ENCODE measurements at regions not wholly inside any gene's neighbourhood (a gene's known extent, or its start where the extent isn't known, plus 50 kb on each side); places are given as distances from the start of the nearest gene placed in this dataset.

- H3K9me3 Mint-ChIP-seq: no peaks in the 10 kb centered on the region
- TF ChIP-seq, protein P1, sequence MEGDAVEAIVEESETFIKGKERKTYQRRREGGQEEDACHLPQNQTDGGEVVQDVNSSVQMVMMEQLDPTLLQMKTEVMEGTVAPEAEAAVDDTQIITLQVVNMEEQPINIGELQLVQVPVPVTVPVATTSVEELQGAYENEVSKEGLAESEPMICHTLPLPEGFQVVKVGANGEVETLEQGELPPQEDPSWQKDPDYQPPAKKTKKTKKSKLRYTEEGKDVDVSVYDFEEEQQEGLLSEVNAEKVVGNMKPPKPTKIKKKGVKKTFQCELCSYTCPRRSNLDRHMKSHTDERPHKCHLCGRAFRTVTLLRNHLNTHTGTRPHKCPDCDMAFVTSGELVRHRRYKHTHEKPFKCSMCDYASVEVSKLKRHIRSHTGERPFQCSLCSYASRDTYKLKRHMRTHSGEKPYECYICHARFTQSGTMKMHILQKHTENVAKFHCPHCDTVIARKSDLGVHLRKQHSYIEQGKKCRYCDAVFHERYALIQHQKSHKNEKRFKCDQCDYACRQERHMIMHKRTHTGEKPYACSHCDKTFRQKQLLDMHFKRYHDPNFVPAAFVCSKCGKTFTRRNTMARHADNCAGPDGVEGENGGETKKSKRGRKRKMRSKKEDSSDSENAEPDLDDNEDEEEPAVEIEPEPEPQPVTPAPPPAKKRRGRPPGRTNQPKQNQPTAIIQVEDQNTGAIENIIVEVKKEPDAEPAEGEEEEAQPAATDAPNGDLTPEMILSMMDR (IDR thresholded peaks at IDR 0.05): no peak
Observed at GRCh38 chr5:116883875-116884274, 309.3 kb upstream of the SEMA6A start.

DNA sequence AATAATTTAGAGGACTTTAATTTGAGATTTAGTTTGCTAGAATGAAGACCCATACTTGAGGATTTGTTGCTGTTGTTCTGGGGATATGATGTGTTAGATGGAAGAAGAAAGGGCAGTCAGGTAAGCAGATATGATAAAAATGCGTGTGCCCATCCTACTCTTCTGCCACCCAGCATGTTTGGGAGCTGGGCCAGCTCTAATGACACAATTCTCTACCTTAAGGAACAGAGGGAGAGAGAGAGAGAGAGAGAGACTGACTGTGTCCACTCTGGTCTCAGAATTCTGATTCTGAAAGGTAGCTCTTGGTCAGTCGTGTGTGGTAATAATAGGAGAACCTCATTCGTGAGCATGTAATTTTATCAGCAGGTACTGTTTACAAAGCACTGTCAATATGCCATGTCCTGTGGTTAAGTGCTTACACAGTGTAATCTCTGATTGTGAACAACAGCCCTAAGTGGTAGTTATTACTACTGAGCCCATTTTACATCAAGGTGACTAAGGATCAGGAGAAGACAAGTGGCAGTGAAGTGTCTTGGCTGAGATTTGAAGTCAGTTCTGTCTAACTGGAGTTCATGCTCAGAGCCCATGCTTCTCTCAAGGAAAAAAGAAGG, 307.4 kb upstream of the SEMA6A start:
- ATAC-seq (ENCODE audit: low read depth) (no peak), DNase-seq (no peak)
- CTCF ChIA-PET: no interaction called here
- H3K9me3 Mint-ChIP-seq: no peaks in the 10 kb centered on the region
- H3K27ac Mint-ChIP-seq: no peak overlapping the region
- no peak overlapping the region for H3K4me3 Mint-ChIP-seq
- intact Hi-C loops (cut with micrococcal nuclease): no loop called here
- POLR2A ChIA-PET: interaction anchor here (0.7 kb wide), 1 partner anchor 10 kb away, joined by 5 read pairs; no protein-coding TSS in a partner anchor
- TF ChIP-seq, protein P1 (IDR thresholded peaks at IDR 0.05): no peak
- H3K36me3 Mint-ChIP-seq (ENCODE audit: low read depth): no peaks in the 10 kb centered on the region
- no peaks in the 10 kb centered on the region for H3K27me3 Mint-ChIP-seq
- no peaks in the 10 kb centered on the region for H3K4me1 Mint-ChIP-seq

More at GRCh38 chr5:116883875-116884274, 309.3 kb upstream of the SEMA6A start:
- H3K27me3 Mint-ChIP-seq: no peaks in the 10 kb centered on the region
- DNase-seq (no peak), ATAC-seq (ENCODE audit: low read depth) (no peak)
- no peak overlapping the region for H3K4me3 Mint-ChIP-seq
- H3K36me3 Mint-ChIP-seq (ENCODE audit: low read depth): no peaks in the 10 kb centered on the region
- intact Hi-C loops (cut with micrococcal nuclease): no loop called here
- POLR2A ChIA-PET: no interaction called here
- CTCF ChIA-PET: no interaction called here
- H3K27ac Mint-ChIP-seq: no peak overlapping the region
- no peaks in the 10 kb centered on the region for H3K4me1 Mint-ChIP-seq

GRCh38 chr5:116880601-116881000, 306.0 kb upstream of the SEMA6A start:
- ChIA-PET POLR2A (no interaction called here), CTCF (no interaction called here)
- Mint-ChIP-seq H3K4me3 (no peak overlapping the region), H3K9me3 (no peaks in the 10 kb centered on the region), H3K27me3 (no peaks in the 10 kb centered on the region), H3K27ac (no peak overlapping the region), H3K36me3 (ENCODE audit: low read depth) (no peaks in the 10 kb centered on the region), H3K4me1 (no peaks in the 10 kb centered on the region)
- intact Hi-C loops (cut with micrococcal nuclease): no loop called here
- TF ChIP-seq, protein P1 (IDR thresholded peaks at IDR 0.05): no peak
- DNase-seq (no peak), ATAC-seq (ENCODE audit: low read depth) (no peak)

- Mint-ChIP-seq H3K27me3 (no peaks in the 10 kb centered on the region), H3K36me3 (ENCODE audit: low read depth) (no peaks in the 10 kb centered on the region), H3K4me3 (no peak overlapping the region), H3K9me3 (no peaks in the 10 kb centered on the region), H3K4me1 (no peaks in the 10 kb centered on the region), H3K27ac (no peak overlapping the region)
- DNase-seq (no peak), ATAC-seq (ENCODE audit: low read depth) (no peak)
- TF ChIP-seq, protein P1 (IDR thresholded peaks at IDR 0.05): no peak
- POLR2A ChIA-PET: no interaction called here
- CTCF ChIA-PET: no interaction called here
- intact Hi-C loops (cut with micrococcal nuclease): no loop called here
Observed at GRCh38 chr5:116880150-116880549, 305.5 kb upstream of the SEMA6A start.

- CTCF ChIA-PET: no interaction called here
- H3K36me3 Mint-ChIP-seq (ENCODE audit: low read depth): no peaks in the 10 kb centered on the region
- no peak overlapping the region for H3K27ac Mint-ChIP-seq
- H3K9me3 Mint-ChIP-seq: no peaks in the 10 kb centered on the region
- no peak for ATAC-seq (ENCODE audit: low read depth)
- H3K27me3 Mint-ChIP-seq: no peaks in the 10 kb centered on the region
- no peak overlapping the region for H3K4me3 Mint-ChIP-seq
- no peak for DNase-seq
- TF ChIP-seq, protein P1 (IDR thresholded peaks at IDR 0.05): no peak
- no peaks in the 10 kb centered on the region for H3K4me1 Mint-ChIP-seq
- POLR2A ChIA-PET: no interaction called here
- intact Hi-C loops (cut with micrococcal nuclease): no loop called here
Observed at GRCh38 chr5:116876240-116876840, 301.7 kb upstream of the SEMA6A start.

All from activated B cell treated with CpG ODN at 0.5 μM for 24 hours (primary cell).